Fibroblast of villous mesenchyme (primary cell): ENCODE measurements at regions not wholly inside any gene's neighbourhood (a gene's known extent, or its start where the extent isn't known, plus 50 kb on each side); places are given as distances from the start of the nearest gene placed in this dataset.

Experiments
- DNase-seq: peaks from one replicate; pipeline ENCODE4 v3.0.0-alpha.2; 2010; ENCODE audit warnings: low read depth
- H3K4me3 ChIP-seq: 2 replicates; pipeline ENCODE4 v1.5.1; 2011; ENCODE audit warnings: low read depth, mild to moderate bottlenecking, low read length
- TF ChIP-seq, protein P1 (sequence below): IDR thresholded peaks from 2 replicates; pipeline ENCODE4 v1.5.1; 2012; ENCODE audit warnings: low read depth, mild to moderate bottlenecking, low read length; ENCODE audit not compliant: insufficient read depth

DNA sequence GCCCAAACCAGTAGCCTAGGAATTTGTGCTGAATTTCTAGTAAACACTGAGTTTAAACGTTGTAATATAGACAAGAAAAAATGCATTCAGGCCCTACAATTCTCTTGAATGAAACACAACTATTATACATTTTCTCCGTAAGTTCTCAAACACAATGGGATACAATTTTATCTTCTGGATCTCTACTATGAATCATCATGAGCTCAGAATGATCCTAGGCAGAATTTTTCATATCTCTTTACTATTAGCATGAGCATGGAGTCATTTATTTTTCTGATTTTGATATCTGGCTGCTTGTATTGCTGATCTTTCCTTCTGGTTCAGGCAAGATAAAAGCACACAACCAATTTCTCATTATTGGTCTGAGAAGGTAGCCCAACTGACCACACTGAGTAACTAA is 1123.4 kb upstream of the RAG2 start:
- no peak for DNase-seq
- TF ChIP-seq, protein P1, sequence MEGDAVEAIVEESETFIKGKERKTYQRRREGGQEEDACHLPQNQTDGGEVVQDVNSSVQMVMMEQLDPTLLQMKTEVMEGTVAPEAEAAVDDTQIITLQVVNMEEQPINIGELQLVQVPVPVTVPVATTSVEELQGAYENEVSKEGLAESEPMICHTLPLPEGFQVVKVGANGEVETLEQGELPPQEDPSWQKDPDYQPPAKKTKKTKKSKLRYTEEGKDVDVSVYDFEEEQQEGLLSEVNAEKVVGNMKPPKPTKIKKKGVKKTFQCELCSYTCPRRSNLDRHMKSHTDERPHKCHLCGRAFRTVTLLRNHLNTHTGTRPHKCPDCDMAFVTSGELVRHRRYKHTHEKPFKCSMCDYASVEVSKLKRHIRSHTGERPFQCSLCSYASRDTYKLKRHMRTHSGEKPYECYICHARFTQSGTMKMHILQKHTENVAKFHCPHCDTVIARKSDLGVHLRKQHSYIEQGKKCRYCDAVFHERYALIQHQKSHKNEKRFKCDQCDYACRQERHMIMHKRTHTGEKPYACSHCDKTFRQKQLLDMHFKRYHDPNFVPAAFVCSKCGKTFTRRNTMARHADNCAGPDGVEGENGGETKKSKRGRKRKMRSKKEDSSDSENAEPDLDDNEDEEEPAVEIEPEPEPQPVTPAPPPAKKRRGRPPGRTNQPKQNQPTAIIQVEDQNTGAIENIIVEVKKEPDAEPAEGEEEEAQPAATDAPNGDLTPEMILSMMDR = no peak

DNA sequence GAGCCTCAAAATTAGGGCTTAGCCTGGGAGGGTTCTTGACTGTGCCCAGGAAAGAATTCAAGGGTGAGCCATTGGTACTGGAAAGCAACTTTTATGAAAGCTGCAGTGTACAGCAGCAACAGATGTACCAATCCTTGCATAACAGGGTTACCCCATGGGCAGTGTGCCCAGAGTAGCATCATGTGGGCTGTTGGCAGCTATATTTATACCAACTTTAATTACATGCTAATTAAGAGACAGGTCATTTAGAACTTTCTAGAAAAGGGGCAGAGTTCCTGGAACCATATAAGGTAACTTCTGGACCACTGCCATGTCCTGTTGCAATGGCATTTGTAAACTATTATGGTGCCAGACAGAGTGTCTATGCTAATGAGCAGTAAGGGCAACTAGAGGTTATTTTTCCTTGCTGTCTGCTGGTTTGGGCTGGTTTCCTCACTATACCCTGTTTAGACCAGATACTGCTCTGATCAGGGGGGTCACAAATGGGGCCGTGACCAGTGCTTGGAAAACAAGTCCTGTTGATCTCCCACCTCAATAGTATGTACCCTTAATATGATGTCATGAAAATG is 1120.5 kb upstream of the RAG2 start:
- no peak for DNase-seq

More for the DNA sequence above, 1123.4 kb upstream of the RAG2 start:
- no peak overlapping the region for H3K4me3 ChIP-seq

DNA sequence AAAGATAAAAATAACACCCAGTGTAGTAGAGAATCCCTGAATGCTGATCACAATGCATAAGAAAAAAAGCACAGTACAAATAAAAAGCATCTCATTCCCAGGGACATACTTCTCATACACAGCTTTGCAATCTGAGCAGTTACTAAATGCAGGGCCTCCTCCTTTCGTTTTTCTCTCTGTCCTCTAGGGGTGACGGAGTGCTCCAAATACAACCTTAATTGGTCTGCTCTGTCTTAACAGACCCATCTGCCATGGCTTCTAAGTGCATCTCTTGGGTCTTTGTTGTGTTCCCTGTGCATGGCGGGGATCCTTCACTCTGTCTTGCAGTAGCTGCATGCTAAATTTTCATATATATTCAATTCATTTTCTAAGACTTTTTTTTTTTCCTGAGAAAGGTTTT is 1114.2 kb upstream of the RAG2 start:
- TF ChIP-seq, protein P1 = no peak
- no peak for DNase-seq
- no peak overlapping the region for H3K4me3 ChIP-seq

More for the DNA sequence above, 1120.5 kb upstream of the RAG2 start:
- TF ChIP-seq, protein P1 = no peak
- H3K4me3 ChIP-seq = no peak overlapping the region

DNA sequence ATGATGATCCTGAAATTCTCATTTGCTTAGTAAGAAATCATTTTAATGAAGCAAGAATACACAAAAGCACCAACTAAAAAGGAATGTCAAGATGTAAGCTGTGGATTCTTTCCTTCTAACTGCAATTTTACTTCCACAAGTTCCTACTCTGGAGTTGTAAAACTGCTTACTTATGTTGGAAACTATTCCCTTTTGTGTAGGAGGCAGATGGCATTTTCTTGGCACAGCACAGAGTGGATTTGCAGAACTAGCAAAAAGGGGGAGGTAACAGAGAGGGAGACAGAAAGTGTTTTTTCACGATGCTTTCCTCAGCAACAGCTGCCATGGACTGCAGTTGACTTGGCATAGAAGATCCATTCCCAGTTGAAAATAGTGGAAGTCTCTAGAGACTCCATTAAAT is 1112.0 kb upstream of the RAG2 start:
- no peak for DNase-seq
- TF ChIP-seq, protein P1 = no peak

DNA sequence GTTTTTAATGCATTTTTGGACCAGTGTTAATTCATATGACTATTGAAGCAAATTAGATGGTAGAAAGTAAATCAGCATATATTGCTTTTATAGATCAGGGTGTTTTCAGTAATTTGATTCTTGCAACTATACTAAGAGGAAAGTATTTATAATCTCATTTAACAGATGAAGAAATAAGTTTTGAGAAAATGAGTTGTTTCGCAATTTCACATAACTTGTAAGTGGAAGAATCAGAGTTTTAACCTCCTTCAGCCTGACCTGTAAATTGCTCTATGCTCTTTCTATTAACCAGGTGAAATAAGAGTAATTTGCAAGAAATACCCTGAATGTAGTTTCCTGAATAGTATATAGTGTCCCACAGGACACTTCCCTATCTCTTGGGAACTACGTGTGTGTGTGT is 1106.8 kb upstream of the RAG2 start:
- no peak for DNase-seq
- H3K4me3 ChIP-seq = no peak overlapping the region
- TF ChIP-seq, protein P1 = no peak

More for the DNA sequence above, 1112.0 kb upstream of the RAG2 start:
- no peak overlapping the region for H3K4me3 ChIP-seq

DNA sequence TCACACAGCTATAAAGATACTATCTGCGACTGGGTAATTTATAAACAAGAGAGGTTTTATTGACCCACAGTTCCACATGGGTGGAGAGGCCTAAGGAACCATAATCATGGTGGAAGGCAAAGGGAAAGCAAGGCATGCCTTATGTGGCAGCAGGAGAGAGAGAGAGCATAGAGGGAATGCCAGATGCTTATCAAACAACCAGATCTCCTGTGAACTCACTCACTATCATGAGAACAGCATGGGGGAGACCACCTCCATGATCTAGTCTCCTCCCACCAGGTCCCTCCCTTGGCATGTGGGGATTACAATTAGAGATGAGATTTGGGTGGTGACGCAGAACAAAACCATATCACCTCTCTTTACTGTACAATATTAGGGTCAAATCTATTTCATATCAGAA is 1101.6 kb upstream of the RAG2 start:
- DNase-seq = no peak
- TF ChIP-seq, protein P1 = no peak
- no peak overlapping the region for H3K4me3 ChIP-seq

DNA sequence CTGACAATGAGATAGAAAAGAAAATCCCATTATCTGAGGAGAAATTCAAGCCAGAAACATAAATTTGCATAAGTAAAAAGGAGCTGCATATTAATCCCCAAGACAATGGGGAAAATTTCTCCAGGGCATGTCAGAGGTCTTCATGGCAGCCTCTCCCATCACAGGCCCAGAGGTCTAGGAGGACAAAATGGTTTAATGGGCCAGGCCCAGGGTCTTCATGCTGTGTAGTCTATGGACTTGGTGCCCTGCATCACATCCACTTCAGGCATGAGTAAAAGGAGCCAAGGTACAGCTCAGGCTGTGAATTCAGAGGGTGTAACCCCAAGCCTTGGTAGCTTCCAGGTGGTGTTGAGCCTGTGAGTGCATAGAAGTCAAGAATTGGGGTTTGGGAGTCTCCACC is 1097.2 kb upstream of the RAG2 start:
- H3K4me3 ChIP-seq = no peak overlapping the region
- DNase-seq = no peak
- TF ChIP-seq, protein P1 = no peak
